ENCODE measurements at regions not wholly inside any gene's neighbourhood (a gene's known extent, or its start where the extent isn't known, plus 50 kb on each side); places are given as distances from the start of the nearest gene placed in this dataset.

- TF ChIP-seq CTCF (IDR thresholded peaks at IDR 0.05), result no peak
- TF ChIP-seq EP300 (IDR thresholded peaks at IDR 0.05), result no peak
Observed at GRCh38 chr6:88378639-88379038, 212.5 kb upstream of the CNR1 start.

Measured in tibial nerve (tissue), 4 donors.